NT2/D1 (cell line): ENCODE measurements at regions not wholly inside any gene's neighbourhood (a gene's known extent, or its start where the extent isn't known, plus 50 kb on each side); places are given as distances from the start of the nearest gene placed in this dataset.

Experiments
- DNase-seq: peaks from one replicate; pipeline ENCODE4 v3.0.0-alpha.2; 2011; ENCODE audit warnings: low read depth, low spot score
- H3K27me3 ChIP-seq: 2 replicates; pipeline ENCODE4 v1.6.0; 2011; ENCODE audit warnings: mild to moderate bottlenecking; ENCODE audit not compliant: insufficient read length, insufficient read depth
- H3K36me3 ChIP-seq: 2 replicates; pipeline ENCODE4 v1.6.1; 2011; ENCODE audit warnings: mild to moderate bottlenecking, low read length, mixed read lengths; ENCODE audit not compliant: insufficient read depth, insufficient read length
- H3K4me1 ChIP-seq: 2 replicates; pipeline ENCODE4 v1.5.1; 2011; ENCODE audit not compliant: insufficient read depth, insufficient read length
- H3K4me3 ChIP-seq: 2 replicates; pipeline ENCODE4 v1.5.1; 2011; ENCODE audit warnings: low read depth; ENCODE audit not compliant: insufficient read length
- H3K9ac ChIP-seq: 2 replicates; pipeline ENCODE4 v1.6.0; 2011; ENCODE audit warnings: low read depth; ENCODE audit not compliant: insufficient read length
- H3K9me3 ChIP-seq: 2 replicates; pipeline ENCODE4 v1.5.1; 2011; ENCODE audit warnings: mild to moderate bottlenecking, low read length; ENCODE audit not compliant: insufficient read depth
- SUZ12 ChIP-seq: IDR thresholded peaks from 2 replicates; pipeline ENCODE4 v1.6.1; 2011; ENCODE audit not compliant: insufficient read length, insufficient read depth; ENCODE audit errors: extremely low read depth
- YY1 ChIP-seq: IDR thresholded peaks from 2 replicates; pipeline ENCODE4 v1.6.1; 2011; ENCODE audit not compliant: insufficient read length, insufficient read depth
- ZNF274 ChIP-seq: IDR thresholded peaks from 2 replicates; pipeline ENCODE4 v1.6.1; 2011; ENCODE audit warnings: mild to moderate bottlenecking, low read depth, low read length

DNA sequence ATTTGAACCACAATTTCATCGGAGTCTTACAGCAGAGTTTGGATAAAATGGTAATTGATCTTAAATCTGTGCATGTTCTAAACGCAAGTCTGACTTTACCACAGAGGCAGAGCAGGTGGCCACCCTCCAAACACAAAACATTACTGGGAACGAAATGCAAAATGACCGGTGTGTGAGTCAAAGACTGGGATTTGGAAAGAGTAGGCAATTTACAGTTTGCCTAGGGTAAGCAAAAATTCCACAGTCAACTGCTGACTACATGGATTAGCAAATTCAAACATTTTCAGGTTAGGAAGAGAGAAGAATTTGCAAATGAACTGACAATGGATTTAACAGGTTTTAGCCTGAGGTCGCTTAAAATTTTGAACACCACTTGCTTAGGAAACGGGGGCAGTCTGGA lies 444.4 kb downstream of the HDGFL1 start:
- Histone ChIP-seq H3K9me3 (no peaks in the 10 kb centered on the region), H3K4me3 (no peak overlapping the region), H3K27me3 (no peaks in the 10 kb centered on the region), H3K36me3 (no peaks in the 10 kb centered on the region), H3K4me1 (no peaks in the 10 kb centered on the region), H3K9ac (no peak overlapping the region)
- TF ChIP-seq YY1 (no peak), ZNF274 (no peak), SUZ12 (no peak)
- peak; percentile 25 for DNase-seq

- Histone ChIP-seq H3K4me1 (no peaks in the 10 kb centered on the region), H3K36me3 (no peaks in the 10 kb centered on the region), H3K9me3 (no peaks in the 10 kb centered on the region), H3K4me3 (no peak overlapping the region), H3K9ac (no peak overlapping the region), H3K27me3 (no peaks in the 10 kb centered on the region)
- no peak for DNase-seq
- TF ChIP-seq SUZ12 (no peak), ZNF274 (no peak), YY1 (no peak)
Observed at GRCh38 chr6:23016696-23017095, 447.3 kb downstream of the HDGFL1 start.

DNA sequence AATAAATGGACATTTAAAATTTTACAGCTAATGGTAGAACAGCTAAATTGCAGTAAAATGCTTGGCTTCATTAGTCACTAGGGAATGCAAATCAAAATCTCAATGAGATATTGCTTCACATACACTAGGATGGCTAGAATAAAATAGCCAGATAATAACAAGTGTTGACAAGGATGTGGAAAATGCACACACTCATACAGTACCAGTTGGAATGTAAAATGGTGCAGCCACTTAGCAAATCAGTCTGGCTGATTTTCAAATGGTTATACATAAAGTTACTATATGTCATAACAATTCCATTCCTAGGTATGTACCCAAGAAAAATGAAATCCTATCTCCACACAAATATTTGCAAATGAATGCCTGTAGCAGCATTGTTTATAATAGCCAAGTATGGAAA lies 452.1 kb downstream of the HDGFL1 start:
- Histone ChIP-seq H3K9ac (no peak overlapping the region), H3K4me3 (no peak overlapping the region), H3K36me3 (no peaks in the 10 kb centered on the region), H3K27me3 (no peaks in the 10 kb centered on the region), H3K9me3 (no peaks in the 10 kb centered on the region), H3K4me1 (no peaks in the 10 kb centered on the region)
- DNase-seq = no peak
- no peak for TF ChIP-seq YY1
- no peak for TF ChIP-seq ZNF274
- TF ChIP-seq SUZ12 = no peak

GRCh38 chr6:23027281-23027680 lies 457.9 kb downstream of the HDGFL1 start:
- Histone ChIP-seq H3K4me1 (no peaks in the 10 kb centered on the region), H3K27me3 (no peaks in the 10 kb centered on the region), H3K36me3 (no peaks in the 10 kb centered on the region), H3K9me3 (no peaks in the 10 kb centered on the region), H3K9ac (no peak overlapping the region), H3K4me3 (no peak overlapping the region)
- no peak for DNase-seq
- TF ChIP-seq SUZ12 (no peak), ZNF274 (no peak), YY1 (no peak)

DNA sequence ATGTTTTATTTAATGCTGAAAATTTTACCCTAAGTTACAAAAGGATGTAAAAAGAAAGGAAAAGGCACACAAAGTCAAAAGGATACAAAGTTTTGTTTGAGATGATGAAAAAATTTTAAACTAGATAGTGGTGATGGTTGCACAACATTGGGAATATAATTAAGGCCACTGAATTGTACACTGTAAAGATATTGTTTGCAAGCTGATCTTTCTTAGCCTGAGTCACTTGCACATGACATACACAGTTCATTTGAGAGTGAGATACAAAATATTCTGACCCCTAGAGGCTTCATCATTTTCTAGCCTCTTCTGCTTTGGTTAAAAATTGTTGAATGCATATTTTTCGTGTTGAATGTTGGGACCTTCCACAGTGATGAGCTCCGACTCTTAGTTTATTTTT lies 462.6 kb downstream of the HDGFL1 start:
- H3K27me3 ChIP-seq = no peaks in the 10 kb centered on the region
- no peaks in the 10 kb centered on the region for H3K9me3 ChIP-seq
- H3K4me3 ChIP-seq = no peak overlapping the region
- no peaks in the 10 kb centered on the region for H3K4me1 ChIP-seq
- no peak overlapping the region for H3K9ac ChIP-seq
- no peaks in the 10 kb centered on the region for H3K36me3 ChIP-seq
- no peak for TF ChIP-seq SUZ12
- TF ChIP-seq YY1 = no peak
- TF ChIP-seq ZNF274 = no peak
- DNase-seq = no peak

GRCh38 chr6:23034926-23035325 lies 465.6 kb downstream of the HDGFL1 start:
- DNase-seq = no peak
- Histone ChIP-seq H3K4me3 (no peak overlapping the region), H3K9ac (no peak overlapping the region), H3K27me3 (no peaks in the 10 kb centered on the region), H3K36me3 (no peaks in the 10 kb centered on the region), H3K4me1 (no peaks in the 10 kb centered on the region), H3K9me3 (no peaks in the 10 kb centered on the region)
- TF ChIP-seq SUZ12 (no peak), YY1 (no peak), ZNF274 (no peak)

- Histone ChIP-seq H3K36me3 (no peaks in the 10 kb centered on the region), H3K9me3 (no peaks in the 10 kb centered on the region), H3K4me3 (no peak overlapping the region), H3K27me3 (no peaks in the 10 kb centered on the region), H3K9ac (no peak overlapping the region), H3K4me1 (no peaks in the 10 kb centered on the region)
- no peak for TF ChIP-seq ZNF274
- no peak for DNase-seq
Observed at GRCh38 chr6:23036406-23036983, 467.1 kb downstream of the HDGFL1 start.

GRCh38 chr6:23040899-23041298 lies 471.5 kb downstream of the HDGFL1 start:
- Histone ChIP-seq H3K27me3 (no peaks in the 10 kb centered on the region), H3K4me1 (no peaks in the 10 kb centered on the region), H3K9me3 (no peaks in the 10 kb centered on the region), H3K36me3 (no peaks in the 10 kb centered on the region), H3K9ac (no peak overlapping the region), H3K4me3 (no peak overlapping the region)
- no peak for DNase-seq
- TF ChIP-seq YY1 (no peak), ZNF274 (no peak), SUZ12 (no peak)
